Left lobe of liver (tissue), 2 donors: ENCODE measurements at regions not wholly inside any gene's neighbourhood (a gene's known extent, or its start where the extent isn't known, plus 50 kb on each side); places are given as distances from the start of the nearest gene placed in this dataset.

Source experiments
- ATAC-seq: fragments of 200-7000 bp; cut with Tn5 transposase; one replicate; pipeline ENCODE4 v1.9.1; 2020; ENCODE audit warnings: mild to moderate bottlenecking, moderate library complexity
- DNase-seq: peaks from one replicate; pipeline ENCODE4 v3.0.0-alpha.2; 2020; ENCODE audit warnings: low spot score
- donor health status: DM: no; HTN: no; CAD: no; lungs with moderate emphysema.
- donor health status: DM: no; HTN: yes; CAD: no.

- no peak for DNase-seq
- ATAC-seq: no peak
These were observed 209.7 kb upstream of the SIX2 start for GRCh38 chr2:45218931-45219339.

- DNase-seq (no peak), ATAC-seq (no peak)
These were observed 209.0 kb upstream of the SIX2 start for GRCh38 chr2:45218297-45218696.

- DNase-seq (no peak), ATAC-seq (no peak)
These were observed 206.9 kb upstream of the SIX2 start for GRCh38 chr2:45216118-45216517.

- DNase-seq: no peak
- ATAC-seq: no peak
These were observed 205.3 kb upstream of the SIX2 start for GRCh38 chr2:45214550-45214949.

GRCh38 chr2:45212953-45213635 lies 203.8 kb upstream of the SIX2 start:
- no peak for DNase-seq
- no peak for ATAC-seq

GRCh38 chr2:45211636-45212035 lies 202.4 kb upstream of the SIX2 start:
- ATAC-seq (no peak), DNase-seq (no peak)

GRCh38 chr2:45210462-45211195 lies 201.4 kb upstream of the SIX2 start:
- DNase-seq: no peak
- ATAC-seq: no peak

- DNase-seq (no peak), ATAC-seq (no peak)
These were observed 200.6 kb upstream of the SIX2 start for GRCh38 chr2:45209875-45210274.

- ATAC-seq (no peak), DNase-seq (no peak)
These were observed 200.1 kb upstream of the SIX2 start for GRCh38 chr2:45209302-45209701.

- no peak for DNase-seq
- no peak for ATAC-seq
These were observed 197.8 kb upstream of the SIX2 start for GRCh38 chr2:45207101-45207500.

GRCh38 chr2:45205985-45206384 lies 196.7 kb upstream of the SIX2 start:
- DNase-seq (no peak), ATAC-seq (no peak)

- DNase-seq (no peak), ATAC-seq (no peak)
These were observed 196.2 kb upstream of the SIX2 start for GRCh38 chr2:45205480-45205879.

GRCh38 chr2:45203400-45203799 lies 194.1 kb upstream of the SIX2 start:
- DNase-seq: no peak
- ATAC-seq: no peak

- DNase-seq (no peak), ATAC-seq (no peak)
These were observed 190.7 kb upstream of the SIX2 start for GRCh38 chr2:45199973-45200372.

- ATAC-seq (no peak), DNase-seq (no peak)
These were observed 186.7 kb upstream of the SIX2 start for GRCh38 chr2:45195916-45196315.

GRCh38 chr2:45194596-45194995 lies 185.3 kb upstream of the SIX2 start:
- no peak for ATAC-seq

GRCh38 chr2:45193581-45193980 lies 184.3 kb upstream of the SIX2 start:
- no peak for DNase-seq
- no peak for ATAC-seq

More at GRCh38 chr2:45194596-45194995, 185.3 kb upstream of the SIX2 start:
- DNase-seq: no peak

- DNase-seq (no peak), ATAC-seq (no peak)
These were observed 183.7 kb upstream of the SIX2 start for GRCh38 chr2:45192991-45193390.

- DNase-seq (no peak), ATAC-seq (no peak)
These were observed 183.2 kb upstream of the SIX2 start for GRCh38 chr2:45192481-45192880.

GRCh38 chr2:45191976-45192375 lies 182.7 kb upstream of the SIX2 start:
- ATAC-seq (no peak), DNase-seq (no peak)

- DNase-seq: no peak
- ATAC-seq: no peak
These were observed 182.1 kb upstream of the SIX2 start for GRCh38 chr2:45191146-45191863.

GRCh38 chr2:45190481-45190942 lies 181.3 kb upstream of the SIX2 start:
- DNase-seq (no peak), ATAC-seq (no peak)
